GM12878 (cell line): ENCODE measurements at regions not wholly inside any gene's neighbourhood (a gene's known extent, or its start where the extent isn't known, plus 50 kb on each side); places are given as distances from the start of the nearest gene placed in this dataset.

Source experiments
- CEBPB ChIP-seq, 2 experiments: fragments of 150-350 bp in 1 of 2; IDR thresholded peaks; 2 replicates each; pipeline ENCODE4 v1.6.1; 2012 to 2014; ENCODE audit warnings: low read depth in 2 of 2, low read length in 2 of 2, borderline replicate concordance in 1 of 2, inconsistent platforms in 1 of 2
- CREB1 ChIP-seq: IDR thresholded peaks from 2 replicates; pipeline ENCODE4 v1.6.1; 2012; ENCODE audit warnings: low read depth, mild to moderate bottlenecking, inconsistent platforms
- CTCF ChIP-seq, 3 experiments: IDR thresholded peaks in 2 of 3; conservative IDR thresholded peaks in 1 of 3; 2 replicates each; pipeline ENCODE4 v1.5.1; 2011; ENCODE audit warnings: low read depth in 3 of 3, low read length in 3 of 3, mild to moderate bottlenecking in 3 of 3, control low read depth in 2 of 3, moderate library complexity in 2 of 3, inconsistent platforms in 1 of 3, mixed read lengths in 1 of 3; ENCODE audit not compliant: control insufficient read depth in 2 of 3, insufficient read depth in 1 of 3; ENCODE audit errors: extremely low read depth in 1 of 3
- E2F4 ChIP-seq: IDR thresholded peaks from 2 replicates; pipeline ENCODE4 v1.6.1; 2012; ENCODE audit warnings: low read depth, low read length, improper control_type of control experiment
- NFXL1 ChIP-seq: fragments of 450-650 bp; IDR thresholded peaks from 2 replicates; pipeline ENCODE4 v1.6.1; 2017; ENCODE audit warnings: antibody characterized with exemption, mild to moderate bottlenecking, borderline replicate concordance
- POLR2A ChIP-seq: IDR thresholded peaks from 2 replicates; pipeline ENCODE4 v1.6.1; 2011; ENCODE audit warnings: low read depth, mild to moderate bottlenecking, low read length
- POLR2AphosphoS5 ChIP-seq: IDR thresholded peaks from 2 replicates; pipeline ENCODE4 v1.6.1; 2011; ENCODE audit warnings: mild to moderate bottlenecking, low read length, inconsistent platforms
- REST ChIP-seq: IDR thresholded peaks from 2 replicates; pipeline ENCODE4 v1.6.1; 2012; ENCODE audit warnings: mild to moderate bottlenecking, low read depth, low read length
- RFX5 ChIP-seq: IDR thresholded peaks from 2 replicates; pipeline ENCODE4 v1.6.1; 2011; ENCODE audit warnings: low read depth, low read length, improper control_type of control experiment
- SP1 ChIP-seq: IDR thresholded peaks from one replicate; pipeline ENCODE4 v1.6.1; 2011; ENCODE audit warnings: low read depth, low read length
- ZBTB11 ChIP-seq: fragments of 450-650 bp; formaldehyde crosslinking; IDR thresholded peaks from 2 replicates; pipeline ENCODE4 v1.5.0; 2022; ENCODE audit warnings: mild to moderate bottlenecking, missing genetic modification characterization
- ZNF24 ChIP-seq: fragments of 450-650 bp; IDR thresholded peaks from 2 replicates; pipeline ENCODE4 v1.6.1; 2017; ENCODE audit warnings: antibody characterized with exemption, mild to moderate bottlenecking

GRCh38 chr15:95848126-95848525 is 482.4 kb upstream of the NR2F2 start:
- no peak for TF ChIP-seq CTCF (IDR thresholded peaks at IDR 0.05 in 2 of 3, conservative IDR thresholded peaks at IDR 0.05 in 1 of 3; ENCODE audit: control insufficient read depth in 2 of 3, extremely low read depth in 1 of 3, insufficient read depth in 1 of 3, low read depth in 3 of 3, low read length in 3 of 3)
- TF ChIP-seq NFXL1: no peak
- no peak for TF ChIP-seq REST
- TF ChIP-seq POLR2A: no peak
- no peak for TF ChIP-seq ZNF24
- no peak for TF ChIP-seq RFX5
- TF ChIP-seq ZBTB11: no peak
- TF ChIP-seq CEBPB (IDR thresholded peaks at IDR 0.05; ENCODE audit: borderline replicate concordance in 1 of 2, low read depth in 2 of 2, low read length in 2 of 2): no peak
- no peak for TF ChIP-seq POLR2AphosphoS5
- no peak for TF ChIP-seq SP1
- no peak for TF ChIP-seq E2F4
- TF ChIP-seq CREB1: no peak
